ENCODE measurements at regions not wholly inside any gene's neighbourhood (a gene's known extent, or its start where the extent isn't known, plus 50 kb on each side); places are given as distances from the start of the nearest gene placed in this dataset.

DNA sequence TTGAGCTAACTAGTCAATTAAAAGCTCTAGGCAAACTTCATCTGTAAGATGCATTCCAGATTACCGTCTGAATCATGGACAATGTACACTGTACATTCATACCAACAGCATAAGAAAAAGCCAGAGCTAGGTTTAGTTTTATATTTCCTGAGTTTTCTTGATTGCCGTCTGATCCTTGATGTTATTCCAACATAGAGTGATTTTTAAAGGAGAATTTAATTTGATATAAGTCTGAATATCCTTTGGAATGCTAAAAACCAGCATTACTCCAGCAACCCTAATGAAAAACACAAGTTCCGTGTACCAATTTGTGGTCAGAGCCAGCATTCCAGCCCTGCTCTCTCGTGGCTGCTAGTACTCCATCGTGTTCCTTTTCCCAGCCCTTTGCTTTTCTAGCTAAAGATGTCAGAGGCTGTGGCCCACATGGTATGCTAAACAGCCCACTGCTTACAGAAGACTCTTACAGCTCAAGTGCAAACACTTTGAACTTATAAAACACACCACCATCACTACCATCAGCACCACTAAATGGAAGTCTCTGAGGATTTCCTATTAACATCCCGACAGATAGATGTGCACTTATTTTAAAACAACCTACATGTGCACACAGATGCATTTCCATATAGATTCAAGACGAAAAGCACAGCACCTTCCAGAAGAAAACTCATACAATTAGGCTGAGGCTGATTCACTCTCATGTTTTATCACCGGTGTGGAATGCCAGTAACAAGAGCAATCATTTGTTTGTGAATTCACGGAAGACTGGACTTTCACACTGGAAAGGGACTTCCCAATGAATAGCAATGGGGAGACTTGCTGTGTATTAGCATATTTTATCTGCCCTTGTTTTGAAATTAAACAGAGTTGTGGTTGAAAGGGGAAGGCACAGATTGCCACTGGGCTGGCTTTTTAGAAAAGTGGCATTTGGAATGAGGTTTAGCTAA lies 246.9 kb upstream of the GAS1 start:
- no peaks in the 10 kb centered on the region for H3K4me1 ChIP-seq
- no peak overlapping the region for H2AFZ ChIP-seq
- no peaks in the 10 kb centered on the region for H3K9me3 ChIP-seq (ENCODE audit: control insufficient read depth, low read length)
- H3K4me3 ChIP-seq (ENCODE audit: low read depth, low read length) = no peak overlapping the region
- no peak overlapping the region for H3K4me2 ChIP-seq (ENCODE audit: low read length)
- no peak overlapping the region for H3K27ac ChIP-seq
- TF ChIP-seq, protein P1, sequence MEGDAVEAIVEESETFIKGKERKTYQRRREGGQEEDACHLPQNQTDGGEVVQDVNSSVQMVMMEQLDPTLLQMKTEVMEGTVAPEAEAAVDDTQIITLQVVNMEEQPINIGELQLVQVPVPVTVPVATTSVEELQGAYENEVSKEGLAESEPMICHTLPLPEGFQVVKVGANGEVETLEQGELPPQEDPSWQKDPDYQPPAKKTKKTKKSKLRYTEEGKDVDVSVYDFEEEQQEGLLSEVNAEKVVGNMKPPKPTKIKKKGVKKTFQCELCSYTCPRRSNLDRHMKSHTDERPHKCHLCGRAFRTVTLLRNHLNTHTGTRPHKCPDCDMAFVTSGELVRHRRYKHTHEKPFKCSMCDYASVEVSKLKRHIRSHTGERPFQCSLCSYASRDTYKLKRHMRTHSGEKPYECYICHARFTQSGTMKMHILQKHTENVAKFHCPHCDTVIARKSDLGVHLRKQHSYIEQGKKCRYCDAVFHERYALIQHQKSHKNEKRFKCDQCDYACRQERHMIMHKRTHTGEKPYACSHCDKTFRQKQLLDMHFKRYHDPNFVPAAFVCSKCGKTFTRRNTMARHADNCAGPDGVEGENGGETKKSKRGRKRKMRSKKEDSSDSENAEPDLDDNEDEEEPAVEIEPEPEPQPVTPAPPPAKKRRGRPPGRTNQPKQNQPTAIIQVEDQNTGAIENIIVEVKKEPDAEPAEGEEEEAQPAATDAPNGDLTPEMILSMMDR (IDR thresholded peaks at IDR 0.05) = no peak
- H3K27me3 ChIP-seq (ENCODE audit: control insufficient read depth, insufficient read depth, low read length) = peaks cover 2% of the 10 kb centered on the region
- H3K36me3 ChIP-seq (ENCODE audit: control insufficient read depth, insufficient read depth, low read length) = no peaks in the 10 kb centered on the region
- no peaks in the 10 kb centered on the region for H3K79me2 ChIP-seq
- H3K9ac ChIP-seq = no peak overlapping the region

DNA sequence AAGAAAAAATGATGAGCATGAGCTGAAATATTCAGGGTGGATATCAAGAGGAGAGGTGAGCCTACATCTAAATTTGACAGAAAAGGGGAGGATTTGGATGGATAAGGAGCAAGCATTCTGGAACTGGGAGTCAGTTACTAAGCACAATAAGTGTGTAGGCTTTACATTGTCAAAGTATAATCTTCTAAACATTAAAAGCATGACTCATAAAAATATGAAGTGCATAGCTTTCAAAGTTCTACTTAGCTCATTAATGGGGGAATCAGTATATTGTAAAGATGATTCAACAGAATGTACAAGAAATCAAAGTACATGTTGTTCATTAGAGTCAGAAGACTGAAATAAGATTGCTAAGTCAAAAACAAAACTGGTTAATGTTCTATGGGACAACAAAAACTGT lies 248.0 kb upstream of the GAS1 start:
- Histone ChIP-seq H2AFZ (no peak overlapping the region), H3K27me3 (ENCODE audit: control insufficient read depth, insufficient read depth, low read length) (peaks cover 2% of the 10 kb centered on the region), H3K9ac (no peak overlapping the region), H3K4me1 (no peaks in the 10 kb centered on the region), H3K9me3 (ENCODE audit: control insufficient read depth, low read length) (no peaks in the 10 kb centered on the region), H3K36me3 (ENCODE audit: control insufficient read depth, insufficient read depth, low read length) (no peaks in the 10 kb centered on the region), H3K4me3 (ENCODE audit: low read depth, low read length) (no peak overlapping the region), H3K27ac (no peak overlapping the region), H3K4me2 (ENCODE audit: low read length) (no peak overlapping the region), H3K79me2 (no peaks in the 10 kb centered on the region)
- TF ChIP-seq, protein P1 (IDR thresholded peaks at IDR 0.05) = no peak

DNA sequence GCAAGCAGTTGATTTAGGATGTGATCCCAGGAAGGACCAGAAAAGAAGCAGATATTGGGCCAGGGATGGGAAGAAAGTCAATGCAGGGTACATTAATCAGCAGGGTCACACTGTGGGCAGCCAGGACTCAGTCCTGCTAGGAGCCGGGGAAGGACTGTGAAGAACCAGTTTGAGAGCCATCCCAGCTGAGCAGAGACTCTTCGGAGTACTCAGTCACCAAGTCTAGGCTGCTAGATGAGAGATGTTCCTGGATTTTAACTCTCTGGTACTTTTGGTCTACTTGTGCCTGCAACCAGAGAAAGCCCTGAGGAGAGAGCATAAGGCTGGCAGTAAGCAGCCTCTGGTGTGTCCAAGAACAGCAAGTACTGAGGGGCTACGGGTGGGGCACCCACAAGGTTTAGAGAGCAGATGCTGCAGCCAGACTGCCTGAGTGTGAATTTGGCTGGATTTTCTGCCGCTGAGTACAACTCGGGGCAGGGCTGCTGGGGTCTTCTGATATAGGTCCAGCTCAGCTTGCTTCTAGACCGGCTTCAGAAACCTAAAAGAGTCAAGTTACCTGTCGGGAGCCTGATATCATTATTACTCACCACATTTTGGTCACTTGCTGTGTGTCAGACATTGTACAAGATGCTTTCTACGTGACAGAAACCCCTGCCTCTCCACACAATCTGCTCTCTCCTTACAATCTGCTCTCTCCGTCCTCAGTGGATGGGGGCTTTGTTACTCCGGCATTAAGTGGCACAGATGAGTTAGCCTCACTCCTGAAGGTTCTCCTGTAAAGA lies 250.2 kb upstream of the GAS1 start:
- H3K9me3 ChIP-seq (ENCODE audit: control insufficient read depth, low read length) = no peaks in the 10 kb centered on the region
- no peaks in the 10 kb centered on the region for H3K79me2 ChIP-seq
- TF ChIP-seq, protein P1 (IDR thresholded peaks at IDR 0.05) = no peak
- H3K36me3 ChIP-seq (ENCODE audit: control insufficient read depth, insufficient read depth, low read length) = no peaks in the 10 kb centered on the region
- no peak overlapping the region for H3K4me2 ChIP-seq (ENCODE audit: low read length)
- H3K4me1 ChIP-seq = no peaks in the 10 kb centered on the region
- H3K27ac ChIP-seq = no peak overlapping the region
- H3K27me3 ChIP-seq (ENCODE audit: control insufficient read depth, insufficient read depth, low read length) = peaks cover 2% of the 10 kb centered on the region
- no peak overlapping the region for H3K9ac ChIP-seq
- H3K4me3 ChIP-seq (ENCODE audit: low read depth, low read length) = no peak overlapping the region
- no peak overlapping the region for H2AFZ ChIP-seq

DNA sequence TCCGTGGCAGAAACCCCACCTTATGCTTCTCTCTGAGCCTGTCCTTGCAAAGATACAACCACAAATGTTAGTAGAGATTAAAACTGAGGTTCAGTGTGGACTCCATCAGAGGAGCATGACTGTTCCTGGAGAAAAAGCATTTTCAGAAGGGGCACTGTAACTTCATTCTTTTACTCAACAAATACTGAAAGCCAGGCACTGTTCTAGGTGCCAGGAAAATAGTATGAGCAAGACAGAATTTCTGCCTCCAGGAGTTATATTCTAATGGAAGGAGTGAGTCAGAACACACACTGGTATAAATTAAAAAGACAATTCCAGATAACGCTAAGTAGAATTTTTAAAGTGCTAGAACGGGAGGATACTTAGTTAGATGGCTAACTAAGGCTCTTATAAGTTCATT lies 251.4 kb upstream of the GAS1 start:
- Histone ChIP-seq H3K27ac (no peak overlapping the region), H3K9me3 (ENCODE audit: control insufficient read depth, low read length) (no peaks in the 10 kb centered on the region)
- TF ChIP-seq, protein P1 (IDR thresholded peaks at IDR 0.05) = no peak

More for the DNA sequence above, 251.4 kb upstream of the GAS1 start:
- peaks cover 2% of the 10 kb centered on the region for H3K27me3 ChIP-seq (ENCODE audit: control insufficient read depth, insufficient read depth, low read length)
- H3K4me2 ChIP-seq (ENCODE audit: low read length) = no peak overlapping the region
- H3K4me1 ChIP-seq = no peaks in the 10 kb centered on the region
- no peak overlapping the region for H3K9ac ChIP-seq
- no peak overlapping the region for H3K4me3 ChIP-seq (ENCODE audit: low read depth, low read length)
- H2AFZ ChIP-seq = no peak overlapping the region
- H3K36me3 ChIP-seq (ENCODE audit: control insufficient read depth, insufficient read depth, low read length) = no peaks in the 10 kb centered on the region
- no peaks in the 10 kb centered on the region for H3K79me2 ChIP-seq
